ENCODE measurements at regions not wholly inside any gene's neighbourhood (a gene's known extent, or its start where the extent isn't known, plus 50 kb on each side); places are given as distances from the start of the nearest gene placed in this dataset.

DNA sequence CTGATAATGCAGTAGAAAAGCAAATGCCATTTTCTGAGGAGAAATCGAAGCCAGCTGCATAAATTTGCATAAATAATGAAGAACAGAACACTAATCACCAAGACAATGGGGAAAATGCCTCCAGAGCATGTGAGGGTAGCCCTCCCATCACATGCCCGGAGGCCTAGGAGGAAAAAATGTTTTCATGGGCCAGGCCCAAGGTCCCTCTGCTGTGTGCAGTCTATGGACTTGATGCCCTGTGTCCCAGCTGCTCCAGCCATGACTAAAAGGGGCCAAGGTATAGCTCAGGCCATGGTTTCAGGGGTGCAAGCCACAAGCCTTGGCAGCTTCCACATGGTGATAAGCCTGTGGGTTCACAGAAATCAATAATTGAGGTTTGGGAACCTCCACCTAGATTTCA is 164.1 kb downstream of the HAO1 start:
- TF ChIP-seq, protein P1, sequence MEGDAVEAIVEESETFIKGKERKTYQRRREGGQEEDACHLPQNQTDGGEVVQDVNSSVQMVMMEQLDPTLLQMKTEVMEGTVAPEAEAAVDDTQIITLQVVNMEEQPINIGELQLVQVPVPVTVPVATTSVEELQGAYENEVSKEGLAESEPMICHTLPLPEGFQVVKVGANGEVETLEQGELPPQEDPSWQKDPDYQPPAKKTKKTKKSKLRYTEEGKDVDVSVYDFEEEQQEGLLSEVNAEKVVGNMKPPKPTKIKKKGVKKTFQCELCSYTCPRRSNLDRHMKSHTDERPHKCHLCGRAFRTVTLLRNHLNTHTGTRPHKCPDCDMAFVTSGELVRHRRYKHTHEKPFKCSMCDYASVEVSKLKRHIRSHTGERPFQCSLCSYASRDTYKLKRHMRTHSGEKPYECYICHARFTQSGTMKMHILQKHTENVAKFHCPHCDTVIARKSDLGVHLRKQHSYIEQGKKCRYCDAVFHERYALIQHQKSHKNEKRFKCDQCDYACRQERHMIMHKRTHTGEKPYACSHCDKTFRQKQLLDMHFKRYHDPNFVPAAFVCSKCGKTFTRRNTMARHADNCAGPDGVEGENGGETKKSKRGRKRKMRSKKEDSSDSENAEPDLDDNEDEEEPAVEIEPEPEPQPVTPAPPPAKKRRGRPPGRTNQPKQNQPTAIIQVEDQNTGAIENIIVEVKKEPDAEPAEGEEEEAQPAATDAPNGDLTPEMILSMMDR (IDR thresholded peaks at IDR 0.05): no peak

- TF ChIP-seq, protein P1 (IDR thresholded peaks at IDR 0.05): no peak
Observed at GRCh38 chr20:7790189-7790588, 150.1 kb downstream of the HAO1 start.

GRCh38 chr20:7792150-7792869 is 147.9 kb downstream of the HAO1 start:
- TF ChIP-seq, protein P1 (IDR thresholded peaks at IDR 0.05): no peak

DNA sequence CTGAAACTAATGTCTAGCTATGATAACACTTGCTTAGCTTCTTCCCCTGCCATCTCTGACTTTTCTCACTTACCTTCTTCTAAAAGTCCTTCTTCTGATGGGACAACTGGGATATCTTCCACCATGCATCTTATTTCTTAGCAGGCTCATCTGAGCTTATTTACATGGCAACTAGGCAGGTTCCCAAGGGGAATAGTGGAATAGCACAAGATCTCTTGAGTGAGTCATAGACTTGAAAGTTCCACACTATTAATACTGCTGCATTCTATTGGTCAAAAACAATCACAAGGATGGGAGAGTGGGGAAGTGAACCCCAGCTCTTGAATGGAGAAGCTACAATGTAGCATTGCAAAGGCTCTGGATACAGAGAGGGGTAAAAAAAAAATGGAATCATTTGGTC is 142.1 kb downstream of the HAO1 start:
- TF ChIP-seq, protein P1 (IDR thresholded peaks at IDR 0.05): no peak

DNA sequence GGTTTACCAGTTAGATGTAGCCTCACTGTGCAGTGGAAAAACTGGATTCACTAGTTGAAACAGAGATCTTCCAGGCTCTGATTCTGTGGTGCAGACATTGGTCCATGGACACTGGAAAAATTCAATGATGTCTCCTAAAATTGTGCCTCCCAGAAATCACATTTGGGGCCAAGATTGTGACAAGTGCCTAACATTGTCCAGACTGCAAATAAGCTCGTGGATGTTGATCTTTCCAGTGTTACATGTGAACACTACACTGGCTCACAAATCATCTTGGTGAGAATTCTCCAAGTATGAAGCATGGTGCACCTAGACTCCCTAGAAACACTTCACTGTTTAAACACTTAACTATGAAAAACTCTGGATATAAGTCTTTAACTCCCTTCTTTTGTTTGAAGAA is 140.4 kb downstream of the HAO1 start:
- TF ChIP-seq, protein P1 (IDR thresholded peaks at IDR 0.05): no peak

- TF ChIP-seq, protein P1 (IDR thresholded peaks at IDR 0.05): no peak
Observed at GRCh38 chr20:7806831-7807230, 133.4 kb downstream of the HAO1 start.

DNA sequence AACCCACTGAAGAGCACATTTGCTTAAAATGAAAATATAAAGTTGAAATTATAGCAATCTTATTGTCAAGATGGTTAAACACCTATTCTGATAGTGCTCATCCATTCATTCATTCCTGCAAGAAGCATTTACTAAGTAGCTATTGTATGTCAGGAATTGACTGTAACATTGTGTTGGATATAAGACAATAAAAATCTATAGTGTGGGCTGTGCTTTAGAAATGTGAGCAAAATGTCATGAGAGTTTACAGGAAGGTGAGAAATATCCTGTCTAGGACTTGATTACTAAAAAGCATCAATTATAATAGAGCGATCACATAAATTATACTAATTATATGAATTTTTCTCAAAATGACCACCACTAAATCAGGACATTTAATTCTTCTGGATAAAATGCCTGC is 123.0 kb downstream of the HAO1 start:
- TF ChIP-seq, protein P1 (IDR thresholded peaks at IDR 0.05): no peak

DNA sequence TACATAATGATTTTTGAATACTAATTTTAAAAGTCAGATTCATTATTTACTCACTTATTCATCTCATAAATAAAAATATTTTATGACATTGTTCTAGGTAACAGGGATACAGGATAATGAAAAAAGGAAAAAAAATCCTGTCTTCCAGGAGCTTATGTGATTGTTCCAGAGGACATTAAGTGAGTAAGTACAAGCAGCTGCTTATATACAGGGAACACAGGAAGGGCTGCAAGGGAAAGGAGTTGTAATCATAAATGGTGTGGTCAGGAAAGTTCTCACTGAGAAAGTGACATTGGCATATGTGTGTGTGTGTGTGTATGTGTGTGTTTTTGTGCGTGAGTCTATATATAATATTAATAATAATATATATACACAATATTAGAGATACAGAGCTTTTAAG is 121.8 kb downstream of the HAO1 start:
- TF ChIP-seq, protein P1 (IDR thresholded peaks at IDR 0.05): no peak
